Fibroblast of lung (primary cell): ENCODE measurements at regions not wholly inside any gene's neighbourhood (a gene's known extent, or its start where the extent isn't known, plus 50 kb on each side); places are given as distances from the start of the nearest gene placed in this dataset.
"Not testable (repeated sequence)": the region's sequence is repeated elsewhere in the genome, so short reads cannot be mapped to it uniquely, and the experiment has no call there.

ENCODE experiments used
- DNase-seq, 2 donors: peaks; one replicate each; pipeline versions ENCODE4 v3.0.0 to v3.0.0-alpha.2; 2010; ENCODE audit warnings: low read depth in 2 of 2
- H2AFZ ChIP-seq: 2 replicates; pipeline ENCODE4 v1.5.1; 2012; ENCODE audit warnings: low read length, control low read depth, inconsistent platforms
- H3K27ac ChIP-seq: 2 replicates; pipeline ENCODE4 v1.5.1; 2011; ENCODE audit warnings: low read length, control low read depth; ENCODE audit not compliant: insufficient read depth
- H3K27me3 ChIP-seq: 2 replicates; pipeline ENCODE4 v1.5.1; 2011; ENCODE audit warnings: mild to moderate bottlenecking, low read length; ENCODE audit not compliant: control insufficient read depth, insufficient read depth
- H3K36me3 ChIP-seq: 2 replicates; pipeline ENCODE4 v1.5.1; 2011; ENCODE audit warnings: low read length; ENCODE audit not compliant: control insufficient read depth, insufficient read depth
- H3K4me1 ChIP-seq: 2 replicates; pipeline ENCODE4 v1.5.1; 2011; ENCODE audit warnings: low read length; ENCODE audit not compliant: control insufficient read depth, insufficient read depth; ENCODE audit errors: extremely low read depth
- H3K4me2 ChIP-seq: 2 replicates; pipeline ENCODE4 v1.5.1; 2011; ENCODE audit warnings: low read length, control low read depth; ENCODE audit not compliant: insufficient read depth; ENCODE audit errors: extremely low read depth
- H3K4me3 ChIP-seq, 4 experiments: fragments of 200-600 bp in 1 of 4; sonication (generic) in 1 of 4; replicated peaks in 1 of 4; 2 replicates each; pipeline ENCODE4 v1.5.1; 2011 to 2016; ENCODE audit warnings: low read length in 4 of 4, low read depth in 3 of 4, mild to moderate bottlenecking in 3 of 4, control low read depth in 2 of 4, inconsistent platforms in 1 of 4, mixed read lengths in 1 of 4; ENCODE audit not compliant: insufficient read depth in 1 of 4; ENCODE audit errors: control extremely low read depth in 1 of 4
- H3K79me2 ChIP-seq: 2 replicates; pipeline ENCODE4 v1.5.1; 2012; ENCODE audit warnings: mild to moderate bottlenecking, low read length, inconsistent platforms; ENCODE audit not compliant: control insufficient read depth, insufficient read depth
- H3K9ac ChIP-seq: 2 replicates; pipeline ENCODE4 v1.5.1; 2011; ENCODE audit warnings: mild to moderate bottlenecking, low read length, control low read depth; ENCODE audit not compliant: insufficient read depth
- H3K9me3 ChIP-seq: 2 replicates; pipeline ENCODE4 v1.5.1; 2012; ENCODE audit warnings: low read depth, low read length; ENCODE audit not compliant: control insufficient read depth, insufficient read depth
- H4K20me1 ChIP-seq: 2 replicates; pipeline ENCODE4 v1.5.1; 2011; ENCODE audit warnings: low read length; ENCODE audit not compliant: control insufficient read depth, insufficient read depth; ENCODE audit errors: extremely low read depth
- CTCF ChIP-seq, 2 donors: IDR thresholded peaks in 1 of 2; conservative IDR thresholded peaks in 1 of 2; 1 replicate in 1 of 2; 2 replicates in 1 of 2; pipeline ENCODE4 v1.5.1; 2011 to 2012; ENCODE audit warnings: low read length in 2 of 2, control low read depth in 1 of 2, inconsistent platforms in 1 of 2, low read depth in 1 of 2, mild to moderate bottlenecking in 1 of 2
- EZH2 ChIP-seq: IDR thresholded peaks from 2 replicates; pipeline ENCODE4 v1.5.1; 2012; ENCODE audit warnings: low read length, control low read depth, mild to moderate bottlenecking; ENCODE audit errors: missing control alignments

GRCh38 chr9:30349526-30350513, 2034.6 kb upstream of the ACO1 start:
- TF ChIP-seq EZH2 (no peak), CTCF (conservative IDR thresholded peaks at IDR 0.05 in 1 of 2, IDR thresholded peaks at IDR 0.05 in 1 of 2; ENCODE audit: low read depth in 1 of 2, low read length in 2 of 2) (no peak)
- Histone ChIP-seq H3K9me3 (no peaks in the 10 kb centered on the region), H3K27ac (no peak overlapping the region), H4K20me1 (no peaks in the 10 kb centered on the region), H3K36me3 (no peaks in the 10 kb centered on the region), H3K9ac (no peak overlapping the region), H3K4me3 (no peak overlapping the region), H3K27me3 (no peaks in the 10 kb centered on the region), H3K4me1 (no peaks in the 10 kb centered on the region), H3K79me2 (no peaks in the 10 kb centered on the region), H3K4me2 (no peak overlapping the region), H2AFZ (no peak overlapping the region)
- DNase-seq: no peak

GRCh38 chr9:30356221-30356620, 2028.2 kb upstream of the ACO1 start:
- Histone ChIP-seq H4K20me1 (no peaks in the 10 kb centered on the region), H3K36me3 (no peaks in the 10 kb centered on the region), H3K27ac (no peak overlapping the region), H3K27me3 (no peaks in the 10 kb centered on the region), H3K79me2 (no peaks in the 10 kb centered on the region), H3K9ac (no peak overlapping the region), H3K9me3 (no peaks in the 10 kb centered on the region), H3K4me2 (no peak overlapping the region), H2AFZ (no peak overlapping the region), H3K4me3 (no peak overlapping the region), H3K4me1 (no peaks in the 10 kb centered on the region)
- TF ChIP-seq EZH2: no peak
- no peak for TF ChIP-seq CTCF (conservative IDR thresholded peaks at IDR 0.05 in 1 of 2, IDR thresholded peaks at IDR 0.05 in 1 of 2; ENCODE audit: low read depth in 1 of 2, low read length in 2 of 2)
- DNase-seq: no peak

- Histone ChIP-seq H3K9me3 (no peaks in the 10 kb centered on the region), H2AFZ (no peak overlapping the region), H3K4me2 (no peak overlapping the region), H3K9ac (no peak overlapping the region), H3K4me3 (no peak overlapping the region), H3K4me1 (no peaks in the 10 kb centered on the region), H3K27ac (no peak overlapping the region), H3K79me2 (no peaks in the 10 kb centered on the region), H4K20me1 (no peaks in the 10 kb centered on the region), H3K27me3 (no peaks in the 10 kb centered on the region), H3K36me3 (no peaks in the 10 kb centered on the region)
- TF ChIP-seq CTCF (conservative IDR thresholded peaks at IDR 0.05 in 1 of 2, IDR thresholded peaks at IDR 0.05 in 1 of 2; ENCODE audit: low read depth in 1 of 2, low read length in 2 of 2) (no peak), EZH2 (no peak)
- no peak for DNase-seq
Observed at GRCh38 chr9:30362373-30362772, 2022.1 kb upstream of the ACO1 start.

- not testable (repeated sequence) for H3K4me3 ChIP-seq
Observed at GRCh38 chr9:30366140-30366539, 2018.3 kb upstream of the ACO1 start.

More at GRCh38 chr9:30366140-30366539, 2018.3 kb upstream of the ACO1 start:
- H3K36me3 ChIP-seq, H3K79me2 ChIP-seq, H3K4me1 ChIP-seq, H3K9ac ChIP-seq, H2AFZ ChIP-seq, H3K9me3 ChIP-seq, DNase-seq, H4K20me1 ChIP-seq, H3K4me2 ChIP-seq, H3K27me3 ChIP-seq, H3K27ac ChIP-seq: not testable (repeated sequence)
